T47D (cell line): ENCODE measurements at regions not wholly inside any gene's neighbourhood (a gene's known extent, or its start where the extent isn't known, plus 50 kb on each side); places are given as distances from the start of the nearest gene placed in this dataset.

Source experiments
- DNase-seq, 2 experiments: peaks; one replicate each; pipeline versions ENCODE4 v3.0.0 to v3.0.0-alpha.2; 2011 to 2012; ENCODE audit warnings: low read depth in 1 of 2, low spot score in 1 of 2
- JUND ChIP-seq: IDR thresholded peaks from 2 replicates; pipeline ENCODE4 v1.6.1; 2012; ENCODE audit warnings: low read depth
- in situ Hi-C: cut with HindIII; loops from 2 replicates; pipeline ENCODE4 v1.10.0; 2016; ENCODE audit warnings: low sequenced_read_pairs, low pct_unique_long_range_greater_than_20kb

DNA sequence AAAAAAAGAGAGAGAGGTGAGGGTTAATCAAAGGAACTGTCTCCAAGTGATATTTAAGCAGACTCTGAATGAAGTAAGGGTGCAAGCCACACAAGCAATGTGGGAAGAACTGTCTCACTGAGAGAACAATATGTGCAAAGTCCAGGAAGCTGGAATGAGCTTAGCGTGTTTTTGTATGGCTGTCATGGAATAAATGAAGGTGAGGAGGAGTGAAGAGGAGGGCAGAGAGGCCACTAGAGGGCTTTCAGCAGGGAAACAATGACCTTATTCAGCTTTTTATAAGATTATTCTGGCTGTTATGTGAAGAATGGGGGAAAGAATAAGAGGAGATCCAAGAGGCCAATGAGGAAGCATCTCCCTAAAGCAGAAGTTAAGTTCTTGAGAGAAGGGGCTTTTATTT, 86.9 kb upstream of the COL8A1 start:
- in situ Hi-C loops: no loop called here
- no peak for TF ChIP-seq JUND
- no peak for DNase-seq

DNA sequence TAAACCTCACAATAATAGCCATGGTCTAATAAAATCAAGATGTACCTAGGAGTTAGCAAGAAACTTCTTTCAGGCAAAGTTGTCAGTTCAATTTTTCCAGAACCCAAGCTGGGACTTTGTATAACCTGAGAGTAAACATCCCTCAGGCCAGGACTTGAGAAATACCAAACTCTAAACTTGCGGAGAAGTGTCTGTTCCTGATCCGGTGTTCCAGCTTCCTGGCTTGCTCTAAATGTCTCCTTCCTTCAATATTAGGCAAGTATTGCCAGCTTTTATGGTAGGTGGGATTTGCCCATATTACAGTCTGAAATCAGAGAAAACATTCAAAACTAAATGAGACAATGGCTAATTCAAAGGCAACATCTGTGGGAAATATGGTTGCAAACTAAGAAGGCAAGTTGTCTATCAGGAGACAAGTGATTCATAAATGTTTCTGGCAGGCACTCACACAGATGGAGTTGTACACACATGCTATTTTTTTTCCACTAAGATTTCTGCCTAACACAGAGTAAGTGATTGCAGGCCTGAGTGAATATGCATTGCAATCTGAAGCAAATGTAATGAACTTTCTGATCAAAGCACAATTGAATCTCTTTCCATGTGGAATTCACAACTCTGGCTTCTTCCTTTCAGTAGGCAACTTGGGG, 88.3 kb upstream of the COL8A1 start:
- in situ Hi-C loops: no loop called here
- TF ChIP-seq JUND: no peak
- peak in 1 of 2 experiments; percentile 5 for DNase-seq

DNA sequence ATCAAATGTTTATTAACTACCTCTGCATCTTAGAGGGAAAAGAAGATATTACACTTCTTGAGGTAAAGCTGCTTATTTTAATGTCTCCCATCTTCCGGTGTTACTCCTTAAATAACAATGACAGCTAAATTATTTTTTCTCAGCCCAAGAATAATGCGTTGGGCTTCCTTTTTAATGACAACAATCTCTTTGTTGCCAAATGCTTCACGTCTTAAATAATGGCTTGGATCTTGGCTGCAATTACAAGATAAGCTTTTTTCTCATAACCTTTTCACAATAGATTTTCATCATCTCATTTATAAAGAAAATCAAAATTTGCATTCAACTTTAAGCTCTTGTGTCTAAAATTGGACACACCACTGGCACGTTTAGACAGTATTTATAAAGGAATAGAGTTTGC, 89.2 kb upstream of the COL8A1 start:
- no peak for DNase-seq
- in situ Hi-C loops: no loop called here
- no peak for TF ChIP-seq JUND

DNA sequence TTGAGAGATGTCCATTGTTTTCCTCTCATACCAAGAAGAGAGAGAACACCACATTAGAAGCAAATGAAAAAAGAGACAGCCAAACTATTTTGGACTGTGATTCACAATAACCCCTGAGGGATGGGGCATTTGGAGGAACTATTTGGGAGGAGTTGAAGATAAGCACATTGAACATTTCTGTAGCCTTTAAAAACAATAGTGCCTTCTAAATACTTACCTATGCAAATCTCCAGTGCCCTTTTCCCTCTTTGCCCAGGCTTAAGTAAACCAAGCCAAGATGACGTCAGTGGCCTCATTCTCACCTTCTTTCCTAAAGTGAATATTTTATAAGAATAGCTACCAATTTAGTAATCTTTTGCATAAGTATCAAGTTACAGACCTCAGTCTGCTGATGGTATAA, 89.7 kb upstream of the COL8A1 start:
- in situ Hi-C loops: no loop called here
- DNase-seq: no peak
- no peak for TF ChIP-seq JUND

DNA sequence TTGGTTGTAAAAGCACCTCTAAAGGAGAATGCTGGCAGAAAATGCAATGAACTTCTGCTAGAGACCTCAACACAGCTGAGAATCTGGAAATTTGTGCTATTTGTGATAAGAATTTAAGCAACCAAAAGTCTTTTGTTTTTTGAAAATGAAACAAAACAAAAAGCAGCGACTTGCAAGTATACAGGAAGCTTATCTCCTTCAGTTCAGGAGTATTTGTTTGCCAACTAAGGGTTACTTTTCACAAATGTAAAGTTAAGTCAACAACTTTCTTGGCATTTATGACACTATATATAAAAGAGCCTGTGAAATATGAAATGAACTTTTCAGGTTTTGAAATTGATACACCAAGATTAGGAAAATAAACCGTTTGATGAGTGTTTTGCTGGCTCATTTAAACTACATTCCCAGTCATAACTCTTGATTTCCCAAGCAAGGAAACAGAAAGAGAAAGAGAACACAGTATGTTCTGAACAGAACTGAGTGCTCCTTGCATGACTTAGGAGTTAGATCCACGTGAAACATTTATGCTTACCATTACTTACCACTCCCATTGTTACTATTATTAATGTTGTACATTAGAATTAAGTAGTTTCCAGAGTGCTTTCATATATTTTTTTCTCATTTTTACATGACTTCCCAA, 92.3 kb upstream of the COL8A1 start:
- TF ChIP-seq JUND: no peak
- in situ Hi-C loops: no loop called here
- no peak for DNase-seq

DNA sequence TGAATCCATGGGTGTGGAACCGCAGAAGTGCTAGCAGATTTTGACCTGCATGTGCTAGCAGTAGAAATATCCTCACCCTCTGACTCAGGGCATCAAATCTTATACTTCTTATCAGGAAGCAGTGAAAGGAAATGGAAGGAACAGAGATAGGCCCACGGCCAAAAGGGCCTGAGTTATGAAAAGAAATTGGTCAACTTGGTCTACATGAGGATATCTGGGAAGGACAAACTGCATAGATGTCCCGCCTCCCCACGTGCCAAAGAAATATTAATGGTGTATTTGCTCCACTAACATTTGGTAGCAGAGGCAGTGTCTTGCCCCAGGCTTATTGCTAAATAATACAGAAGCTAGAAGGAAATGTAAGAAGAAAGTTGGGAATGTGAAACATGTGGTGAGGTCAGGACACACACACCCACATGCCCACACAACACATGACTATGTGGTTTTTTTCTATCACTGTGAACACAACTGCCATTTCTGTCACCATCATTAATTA, 93.6 kb upstream of the COL8A1 start:
- no peak for DNase-seq
- no peak for TF ChIP-seq JUND
- in situ Hi-C loops: no loop called here

DNA sequence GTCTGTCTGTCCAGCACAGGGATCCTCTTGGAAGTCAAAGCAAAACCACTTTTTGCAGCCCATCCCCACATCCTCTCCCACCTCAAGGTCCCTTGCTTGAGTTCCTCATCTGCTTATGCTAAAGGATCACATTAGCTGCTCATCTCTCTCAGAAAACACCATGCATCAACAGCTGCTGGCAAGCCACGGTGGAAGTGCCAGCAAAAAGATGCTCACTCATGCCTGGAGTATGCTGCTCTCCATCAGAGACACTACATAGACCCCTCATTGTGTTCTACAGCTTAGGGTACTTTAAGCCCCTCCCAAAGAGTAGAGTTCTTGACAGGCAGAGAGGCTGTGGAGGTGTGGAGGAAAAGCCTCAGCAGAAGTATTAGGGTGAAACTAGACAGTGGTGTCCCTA, 94.6 kb upstream of the COL8A1 start:
- no peak for DNase-seq
- in situ Hi-C loops: no loop called here
- TF ChIP-seq JUND: no peak

DNA sequence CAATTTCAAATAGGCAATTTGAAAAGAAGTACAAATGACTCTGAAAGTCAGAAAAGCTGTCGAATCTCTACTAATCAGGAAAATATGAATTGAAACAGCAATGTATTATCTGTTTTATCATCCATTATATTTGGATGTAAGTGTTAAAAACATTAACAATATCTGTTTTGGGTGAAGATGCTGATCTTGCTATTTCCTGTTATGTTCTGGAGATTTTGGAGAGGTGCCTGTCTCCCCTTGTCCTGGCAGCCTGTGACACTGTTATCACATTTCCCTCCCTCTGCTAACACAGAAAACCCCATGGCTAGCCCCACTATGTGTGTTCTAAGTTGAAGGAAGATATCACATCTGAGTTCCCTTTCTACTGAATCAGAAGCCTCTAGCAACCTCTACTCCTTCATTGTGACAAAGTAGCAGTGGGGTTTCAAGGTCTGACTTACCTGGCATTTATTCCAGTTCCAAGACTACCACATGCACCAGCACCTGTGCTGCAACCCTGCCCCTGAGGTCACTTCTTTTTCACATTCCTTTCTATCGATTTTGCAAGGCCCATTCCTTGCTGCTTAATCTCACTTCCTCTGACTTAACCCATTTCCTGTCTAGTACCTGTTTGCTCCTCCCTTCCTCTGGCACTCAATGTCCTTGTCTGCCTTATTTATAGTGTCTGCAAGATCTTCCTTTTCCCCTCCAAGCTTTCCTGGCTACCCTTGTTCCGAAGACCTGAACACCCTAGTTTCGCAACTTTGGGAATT, 95.5 kb upstream of the COL8A1 start:
- in situ Hi-C loops: no loop called here

DNA sequence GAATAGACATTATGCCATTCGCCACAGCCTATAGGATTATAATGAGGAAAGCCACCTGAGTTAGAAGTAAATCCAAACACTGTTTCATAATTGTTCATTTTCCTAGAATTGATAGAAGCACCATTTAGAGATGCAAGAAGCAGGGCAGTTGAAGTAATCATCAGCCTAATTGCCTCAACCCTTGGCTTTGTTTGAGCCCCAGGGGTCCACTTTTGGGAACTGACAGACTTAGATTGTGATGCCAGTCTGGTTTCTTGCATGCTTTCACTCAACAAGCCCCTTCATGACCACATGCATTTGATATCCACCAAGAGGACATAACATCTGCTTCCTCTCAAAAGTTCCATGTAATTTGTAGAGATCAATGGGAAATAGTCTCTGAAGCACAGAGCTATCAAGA, 97.2 kb upstream of the COL8A1 start:
- in situ Hi-C loops: no loop called here
- DNase-seq: no peak
- no peak for TF ChIP-seq JUND

More for the DNA sequence above, 95.5 kb upstream of the COL8A1 start:
- DNase-seq: no peak
- no peak for TF ChIP-seq JUND

DNA sequence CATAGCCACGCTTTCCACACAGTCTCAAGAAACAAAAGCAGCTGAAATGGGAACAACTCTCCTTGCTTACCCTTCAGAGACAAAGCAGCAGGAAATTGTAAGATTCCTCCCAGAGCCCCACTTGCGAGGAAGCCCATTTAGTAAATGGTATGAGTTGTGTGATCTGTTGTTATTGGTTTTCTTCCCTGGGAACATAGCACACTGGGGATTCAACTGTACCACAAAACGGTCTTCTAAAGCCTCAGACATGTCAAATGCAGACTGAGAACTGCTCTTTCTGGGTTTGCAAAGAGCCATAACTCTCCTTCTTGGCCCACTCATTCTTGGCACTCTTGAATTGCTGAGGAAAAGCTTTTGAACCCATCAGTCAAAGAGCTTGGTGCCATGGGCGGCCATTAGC, 101.0 kb upstream of the COL8A1 start:
- DNase-seq: no peak
- in situ Hi-C loops: no loop called here
- TF ChIP-seq JUND: no peak

DNA sequence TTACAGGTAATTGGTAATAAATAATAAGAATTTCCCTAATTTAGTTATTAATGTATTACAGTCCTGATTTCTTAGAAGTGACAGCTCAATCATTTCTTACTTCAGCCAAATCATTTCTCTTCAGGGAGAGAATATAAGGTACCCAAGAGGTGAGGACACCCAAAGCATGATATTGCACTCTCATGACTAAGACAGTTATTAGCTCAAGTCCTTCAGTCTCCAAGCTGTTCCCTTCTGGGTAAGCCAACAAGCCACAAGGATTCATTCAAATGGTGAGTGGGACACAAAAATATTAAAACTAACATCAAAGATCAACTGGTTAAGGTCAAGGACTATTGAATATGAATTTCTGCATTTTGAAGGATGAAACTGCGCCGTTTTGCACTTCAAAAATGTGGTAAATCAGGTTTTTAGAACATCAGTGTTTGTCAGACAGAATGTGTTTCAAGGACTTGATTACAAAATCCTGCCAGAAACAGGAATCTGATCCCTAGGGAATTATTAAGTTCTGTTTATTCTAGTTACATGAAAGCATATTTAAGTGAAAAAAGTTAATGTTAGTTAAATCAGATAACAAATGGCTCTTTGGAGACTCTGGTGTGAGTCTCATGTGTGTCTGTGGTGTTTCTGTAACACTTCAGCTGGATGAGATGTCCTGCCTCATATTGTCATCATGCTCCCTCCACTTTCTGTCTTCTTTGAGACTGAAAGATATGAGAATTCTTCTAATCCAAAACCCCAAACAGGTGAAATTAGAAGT, 101.7 kb upstream of the COL8A1 start:
- no peak for TF ChIP-seq JUND
- in situ Hi-C loops: no loop called here
- no peak for DNase-seq

DNA sequence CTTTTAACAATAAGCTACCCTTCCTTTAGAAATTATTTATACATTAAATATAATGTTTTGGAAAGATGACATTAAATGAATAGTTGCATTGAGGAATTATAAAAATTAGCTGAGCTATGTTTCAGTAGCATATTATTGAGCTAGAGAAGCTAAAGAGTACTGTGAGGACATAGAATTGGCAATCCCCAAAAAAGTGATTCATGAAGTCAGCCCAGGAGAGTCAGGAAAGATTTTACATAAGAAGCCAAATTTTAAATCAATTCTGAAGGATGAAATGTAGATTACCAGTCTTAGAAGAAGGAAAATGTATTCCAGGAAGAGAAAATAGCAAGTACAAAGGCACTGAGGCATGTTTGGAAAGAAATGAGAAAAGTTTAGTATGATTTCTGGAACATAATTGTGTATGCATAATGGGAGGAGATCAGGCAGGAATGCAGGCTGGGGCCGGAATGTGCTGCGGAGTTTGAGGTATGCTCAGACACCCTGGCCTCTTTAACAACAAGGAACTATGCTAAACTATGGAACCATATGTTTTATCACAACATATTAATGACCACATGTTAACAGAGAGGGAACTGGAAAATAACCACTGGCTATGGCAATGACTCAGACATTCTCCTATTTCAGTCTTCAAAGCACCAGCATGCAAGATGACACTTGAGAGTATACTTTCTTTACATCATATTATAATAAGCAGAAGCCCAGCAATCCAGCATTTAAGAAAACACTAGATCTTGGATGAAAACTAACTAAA, 103.3 kb upstream of the COL8A1 start:
- TF ChIP-seq JUND: no peak
- DNase-seq: no peak

More for the DNA sequence above, 103.3 kb upstream of the COL8A1 start:
- in situ Hi-C loops: no loop called here
